A673 (cell line): ENCODE measurements at regions not wholly inside any gene's neighbourhood (a gene's known extent, or its start where the extent isn't known, plus 50 kb on each side); places are given as distances from the start of the nearest gene placed in this dataset.

Source experiments
- BruUV-seq: library from RNA; stranded (reverse); fragments of 400-500 nt; replicated peaks from 2 replicates; lab custom pipeline; 2021; lab: Mats Ljungman, UMichigan
- CTCF ChIA-PET: fragments of 300-600 bp; sonication (Branson Sonifier 250); formaldehyde crosslinking; loops from one replicate; lab custom pipeline; 2022; ENCODE audit warnings: antibody characterized with exemption; lab: Charles Lee
- POLR2A ChIA-PET: fragments of 300-600 bp; sonication (Branson Sonifier 250); formaldehyde crosslinking; loops from one replicate; lab custom pipeline; 2022; ENCODE audit warnings: antibody characterized with exemption; ENCODE audit not compliant: low non-redundant PET; lab: Charles Lee
- DNase-seq: peaks from one replicate; pipeline ENCODE4 v3.0.0-alpha.2; 2015; ENCODE audit warnings: low spot score
- H3K27ac ChIP-seq: fragments of 200-600 bp; sonication (generic); 2 replicates; pipeline ENCODE4 v1.5.1; 2016; ENCODE audit warnings: mixed run types, low read depth, mild to moderate bottlenecking, mixed read lengths, antibody characterized with exemption, low read length; ENCODE audit not compliant: poor library complexity, severe bottlenecking
- H3K27me3 ChIP-seq: fragments of 200-600 bp; sonication (generic); replicated peaks from 2 replicates; pipeline ENCODE4 v1.6.1; 2017; ENCODE audit warnings: mixed run types, low read depth, mild to moderate bottlenecking, mixed read lengths, antibody characterized with exemption, low read length; ENCODE audit not compliant: insufficient read depth, poor library complexity
- H3K36me3 ChIP-seq: fragments of 200-600 bp; sonication (generic); 2 replicates; pipeline ENCODE4 v1.6.1; 2016; ENCODE audit warnings: mixed run types, mild to moderate bottlenecking, mixed read lengths, antibody characterized with exemption, low read length; ENCODE audit not compliant: insufficient read depth, poor library complexity, severe bottlenecking
- H3K4me1 ChIP-seq: fragments of 200-600 bp; sonication (generic); 2 replicates; pipeline ENCODE4 v1.6.1; 2017; ENCODE audit warnings: mixed run types, mild to moderate bottlenecking, mixed read lengths, antibody characterized with exemption, low read length; ENCODE audit not compliant: insufficient read depth, poor library complexity, severe bottlenecking
- H3K4me3 ChIP-seq: fragments of 200-600 bp; sonication (generic); 2 replicates; pipeline ENCODE4 v1.5.1; 2016; ENCODE audit warnings: low read depth, mixed run types, mild to moderate bottlenecking, mixed read lengths, low read length; ENCODE audit not compliant: poor library complexity, severe bottlenecking
- H3K9me3 ChIP-seq: fragments of 200-600 bp; sonication (generic); 2 replicates; pipeline ENCODE4 v1.6.1; 2016; ENCODE audit warnings: mixed run types, low read depth, mild to moderate bottlenecking, mixed read lengths, antibody characterized with exemption, low read length; ENCODE audit not compliant: poor library complexity, severe bottlenecking
- CTCF ChIP-seq: fragments of 300-800, 200-600 bp; sonication (generic); conservative IDR thresholded peaks from 2 replicates; pipeline ENCODE4 v1.5.1; 2017; ENCODE audit warnings: low read depth, mild to moderate bottlenecking, antibody characterized with exemption, low read length, moderate library complexity, mixed read lengths
- EZH2 ChIP-seq: fragments of 200-600 bp; sonication (generic); IDR thresholded peaks from 2 replicates; pipeline ENCODE4 v1.6.1; 2017; ENCODE audit warnings: borderline replicate concordance, low read depth, mild to moderate bottlenecking, mixed read lengths, antibody characterized with exemption, low read length; ENCODE audit not compliant: poor library complexity, severe bottlenecking
- intact Hi-C: fragments of 100-400 bp; cut with micrococcal nuclease; formaldehyde crosslinking; loops from one replicate; pipeline ENCODE4 v1.10.0; 2022; ENCODE audit not compliant: unreplicated experiment

- Histone ChIP-seq H3K9me3 (no peaks in the 10 kb centered on the region), H3K36me3 (no peaks in the 10 kb centered on the region), H3K4me1 (no peaks in the 10 kb centered on the region), H3K27ac (no peak overlapping the region), H3K4me3 (no peak overlapping the region), H3K27me3 (no peaks in the 10 kb centered on the region)
- no peak for TF ChIP-seq EZH2
- no peak for TF ChIP-seq CTCF
- no TSS peak for BruUV-seq
- ChIA-PET POLR2A (no interaction called here), CTCF (no interaction called here)
- intact Hi-C loops: no loop called here
- DNase-seq: no peak
Measured at GRCh38 chr1:99110140-99111041, 105.7 kb upstream of the PLPPR5 start.

- no peak overlapping the region for H3K27ac ChIP-seq
- no peaks in the 10 kb centered on the region for H3K27me3 ChIP-seq
- TF ChIP-seq EZH2 (no peak), CTCF (no peak)
- no peak overlapping the region for H3K4me3 ChIP-seq
- intact Hi-C loops: no loop called here
- H3K9me3 ChIP-seq: no peaks in the 10 kb centered on the region
- no TSS peak for BruUV-seq
- H3K36me3 ChIP-seq: no peaks in the 10 kb centered on the region
- no peak for DNase-seq
- no peaks in the 10 kb centered on the region for H3K4me1 ChIP-seq
- ChIA-PET CTCF (no interaction called here), POLR2A (no interaction called here)
Measured at GRCh38 chr1:99115231-99115630, 110.6 kb upstream of the PLPPR5 start.

GRCh38 chr1:99119188-99119587 lies 114.5 kb upstream of the PLPPR5 start:
- Histone ChIP-seq H3K27ac (no peak overlapping the region), H3K9me3 (no peaks in the 10 kb centered on the region), H3K27me3 (no peaks in the 10 kb centered on the region), H3K4me1 (no peaks in the 10 kb centered on the region), H3K36me3 (no peaks in the 10 kb centered on the region), H3K4me3 (no peak overlapping the region)
- no peak for DNase-seq
- intact Hi-C loops: no loop called here
- no TSS peak for BruUV-seq
- ChIA-PET CTCF (no interaction called here), POLR2A (no interaction called here)
- TF ChIP-seq CTCF (no peak), EZH2 (no peak)
